IMR-90 (cell line): ENCODE measurements at regions not wholly inside any gene's neighbourhood (a gene's known extent, or its start where the extent isn't known, plus 50 kb on each side); places are given as distances from the start of the nearest gene placed in this dataset.

ENCODE experiments used
- ATAC-seq: fragments of 200-7000 bp; cut with Tn5 transposase; 2 replicates; pipeline ENCODE4 v1.9.1; 2020; ENCODE audit warnings: low read depth, mild to moderate bottlenecking, moderate library complexity
- BruUV-seq: library from RNA; stranded (reverse); fragments of 400-500 nt; replicated peaks from 2 replicates; lab custom pipeline; 2021; lab: Mats Ljungman, UMichigan
- CTCF ChIA-PET: fragments of 300-600 bp; formaldehyde crosslinking; extraction: SDS; loops from one replicate; lab custom pipeline; 2021; ENCODE audit warnings: antibody characterized with exemption; lab: Yijun Ruan, JAX
- POLR2A ChIA-PET: fragments of 300-600 bp; sonication (Branson Sonifier 250); formaldehyde crosslinking; loops from one replicate; lab custom pipeline; 2022; ENCODE audit warnings: antibody characterized with exemption; ENCODE audit not compliant: unreplicated experiment; lab: Charles Lee
- DNase-seq: peaks from one replicate; pipeline ENCODE4 v3.0.0; 2013
- H2AFZ ChIP-seq: replicated peaks from 2 replicates; pipeline ENCODE3; 2013; ENCODE audit warnings: low read length, mild to moderate bottlenecking; ENCODE audit not compliant: poor library complexity
- H2AK5ac ChIP-seq: 2 replicates; pipeline ENCODE4 v1.6.1; 2013; ENCODE audit warnings: low read depth, low read length, inconsistent platforms
- H2AK9ac ChIP-seq: replicated peaks from 2 replicates; pipeline ENCODE3; 2013; ENCODE audit warnings: mild to moderate bottlenecking, low read depth, low read length, moderate library complexity; ENCODE audit not compliant: poor library complexity
- H2BK120ac ChIP-seq: 2 replicates; pipeline ENCODE4 v1.6.1; 2013; ENCODE audit warnings: low read depth, low read length, inconsistent platforms
- H2BK15ac ChIP-seq: 3 replicates; pipeline ENCODE4 v1.6.1; 2013; ENCODE audit warnings: low read depth, low read length, inconsistent platforms
- H2BK20ac ChIP-seq: 2 replicates; pipeline ENCODE4 v1.6.1; 2013; ENCODE audit warnings: low read depth, mild to moderate bottlenecking, inconsistent platforms, low read length, moderate library complexity
- H2BK5ac ChIP-seq: 2 replicates; pipeline ENCODE4 v1.6.1; 2013; ENCODE audit warnings: mild to moderate bottlenecking, low read depth, low read length, inconsistent platforms; ENCODE audit not compliant: poor library complexity, severe bottlenecking
- H3K14ac ChIP-seq: replicated peaks from 2 replicates; pipeline ENCODE4 v1.6.1; 2013; ENCODE audit warnings: low read depth, low read length, inconsistent platforms
- H3K18ac ChIP-seq: 2 replicates; pipeline ENCODE4 v1.6.1; 2013; ENCODE audit warnings: low read depth, low read length, control low read depth
- H3K23ac ChIP-seq: 2 replicates; pipeline ENCODE4 v1.6.1; 2013; ENCODE audit warnings: low read depth, low read length, inconsistent platforms
- H3K27ac ChIP-seq: 2 replicates; pipeline ENCODE4 v1.5.1; 2013; ENCODE audit warnings: mild to moderate bottlenecking, control low read depth, low read length; ENCODE audit not compliant: insufficient read depth
- H3K27me3 ChIP-seq: 2 replicates; pipeline ENCODE4 v1.6.1; 2013; ENCODE audit warnings: low read length; ENCODE audit not compliant: control insufficient read depth, insufficient read depth
- H3K36me3 ChIP-seq: 2 replicates; pipeline ENCODE4 v1.6.1; 2013; ENCODE audit warnings: low read length, mixed read lengths; ENCODE audit not compliant: control insufficient read depth, insufficient read depth
- H3K4ac ChIP-seq: 2 replicates; pipeline ENCODE4 v1.6.1; 2013; ENCODE audit warnings: low read depth, low read length, inconsistent platforms
- H3K4me1 ChIP-seq: 2 replicates; pipeline ENCODE4 v1.6.1; 2013; ENCODE audit warnings: low read length, mixed read lengths; ENCODE audit not compliant: control insufficient read depth, insufficient read depth
- H3K4me2 ChIP-seq: 2 replicates; pipeline ENCODE4 v1.6.1; 2013; ENCODE audit warnings: low read depth, mild to moderate bottlenecking, control low read depth, low read length, moderate library complexity
- H3K4me3 ChIP-seq: 2 replicates; pipeline ENCODE4 v1.5.1; 2013; ENCODE audit warnings: low read depth, mild to moderate bottlenecking, control low read depth, low read length, moderate library complexity; ENCODE audit not compliant: insufficient read depth
- H3K56ac ChIP-seq: 2 replicates; pipeline ENCODE4 v1.6.1; 2013; ENCODE audit warnings: low read length, inconsistent platforms; ENCODE audit not compliant: insufficient read depth; ENCODE audit errors: extremely low read depth
- H3K79me1 ChIP-seq, 2 experiments: 2 replicates each; pipeline ENCODE4 v1.6.1; 2013; ENCODE audit warnings: low read length in 2 of 2, inconsistent platforms in 1 of 2, low read depth in 1 of 2
- H3K9ac ChIP-seq: 2 replicates; pipeline ENCODE4 v1.6.1; 2013; ENCODE audit warnings: low read depth, low read length, control low read depth
- H3K9me1 ChIP-seq: 2 replicates; pipeline ENCODE4 v1.6.1; 2013; ENCODE audit warnings: low read length, inconsistent platforms; ENCODE audit not compliant: insufficient read depth
- H3K9me3 ChIP-seq: 2 replicates; pipeline ENCODE4 v1.6.1; 2013; ENCODE audit warnings: low read length; ENCODE audit not compliant: control insufficient read depth, insufficient read depth
- H4K20me1 ChIP-seq: 2 replicates; pipeline ENCODE4 v1.6.1; 2013; ENCODE audit warnings: low read length, inconsistent platforms; ENCODE audit not compliant: insufficient read depth
- H4K5ac ChIP-seq: 2 replicates; pipeline ENCODE4 v1.6.1; 2013; ENCODE audit warnings: mild to moderate bottlenecking, low read depth, low read length, control low read depth
- H4K8ac ChIP-seq, 2 experiments: 2 replicates each; pipeline ENCODE4 v1.6.1; 2013; ENCODE audit warnings: low read depth in 2 of 2, low read length in 2 of 2, control low read depth in 1 of 2, inconsistent platforms in 1 of 2
- H4K91ac ChIP-seq: 2 replicates; pipeline ENCODE4 v1.6.1; 2013; ENCODE audit warnings: low read depth, low read length, inconsistent platforms; ENCODE audit not compliant: insufficient read depth
- BHLHE40 ChIP-seq: fragments of 150-350 bp; IDR thresholded peaks from 2 replicates; pipeline ENCODE4 v1.6.1; 2016; ENCODE audit warnings: mild to moderate bottlenecking, low read depth, low read length
- CEBPB ChIP-seq: IDR thresholded peaks from 2 replicates; pipeline ENCODE4 v1.6.1; 2012; ENCODE audit warnings: low read depth, low read length, improper control_type of control experiment
- CHD1 ChIP-seq: IDR thresholded peaks from 2 replicates; pipeline ENCODE4 v1.6.1; 2012; ENCODE audit warnings: low read depth, low read length, improper control_type of control experiment
- CTCF ChIP-seq: conservative IDR thresholded peaks from 2 replicates; pipeline ENCODE4 v1.5.1; 2012; ENCODE audit warnings: mild to moderate bottlenecking, low read depth, low read length, improper control_type of control experiment
- FOS ChIP-seq: fragments of 150-350 bp; IDR thresholded peaks from 2 replicates; pipeline ENCODE4 v1.6.1; 2016; ENCODE audit warnings: low read depth, low read length
- MAFK ChIP-seq: IDR thresholded peaks from 2 replicates; pipeline ENCODE4 v1.6.1; 2012; ENCODE audit warnings: low read depth, low read length, improper control_type of control experiment
- MAZ ChIP-seq: IDR thresholded peaks from 2 replicates; pipeline ENCODE4 v1.6.1; 2012; ENCODE audit warnings: low read depth, mild to moderate bottlenecking, low read length, improper control_type of control experiment, moderate library complexity, borderline replicate concordance
- MXI1 ChIP-seq: IDR thresholded peaks from 2 replicates; pipeline ENCODE4 v1.6.1; 2012; ENCODE audit warnings: low read depth, mild to moderate bottlenecking, low read length, moderate library complexity, borderline replicate concordance
- NFE2L2 ChIP-seq: fragments of 150-350 bp; IDR thresholded peaks from 2 replicates; pipeline ENCODE4 v1.6.1; 2016; ENCODE audit warnings: low read depth, mild to moderate bottlenecking, low read length
- POLR2A ChIP-seq: IDR thresholded peaks from 2 replicates; pipeline ENCODE4 v1.6.1; 2012; ENCODE audit warnings: mild to moderate bottlenecking, low read depth, low read length
- RAD21 ChIP-seq: IDR thresholded peaks from 2 replicates; pipeline ENCODE4 v1.6.1; 2012; ENCODE audit warnings: low read length, improper control_type of control experiment
- RCOR1 ChIP-seq: IDR thresholded peaks from 2 replicates; pipeline ENCODE4 v1.6.1; 2012; ENCODE audit warnings: mild to moderate bottlenecking, low read length, improper control_type of control experiment; ENCODE audit not compliant: insufficient replicate concordance
- RFX5 ChIP-seq: IDR thresholded peaks from 2 replicates; pipeline ENCODE4 v1.8.0; 2012; ENCODE audit warnings: low read depth, mild to moderate bottlenecking, low read length, moderate library complexity
- SMC3 ChIP-seq: fragments of 150-350 bp; IDR thresholded peaks from 2 replicates; pipeline ENCODE4 v1.6.1; 2016; ENCODE audit warnings: low read depth, mild to moderate bottlenecking, antibody characterized with exemption, low read length, moderate library complexity
- WGBS, 2 experiments: methylation state at CpG; one replicate each; pipeline versions ENCODE4 v1.1.5 to v1.1.7; 2013; ENCODE audit warnings: missing lambda C conversion rate in 2 of 2; ENCODE audit not compliant: insufficient read length in 1 of 2; ENCODE audit errors: extremely low coverage in 2 of 2; 5-methylcytosine and 5-hydroxymethylcytosine counted together
- dilution Hi-C: fragments of 300-500 bp; cut with HindIII; formaldehyde crosslinking; loops from one replicate; pipeline ENCODE4 v1.14.3; 2018; ENCODE audit warnings: low sequenced_read_pairs; ENCODE audit not compliant: unreplicated experiment
- in situ Hi-C: fragments of 300-500 bp; cut with MboI; formaldehyde crosslinking; loops from 3 replicates; pipeline ENCODE4 v1.14.3; 2019; ENCODE audit warnings: low sequenced_read_pairs, inconsistent platforms, mixed read lengths
- intact Hi-C: fragments of 100-400 bp; cut with micrococcal nuclease; formaldehyde crosslinking; loops from 2 replicates; pipeline ENCODE4 v1.10.0; 2022
- TF ChIP-seq, protein P1 (sequence below): fragments of 150-350 bp; IDR thresholded peaks from 2 replicates; pipeline ENCODE4 v1.6.1; 2016; ENCODE audit warnings: low read depth, mild to moderate bottlenecking, low read length, moderate library complexity, borderline replicate concordance
- TF ChIP-seq, protein P2 (sequence below): fragments of 150-350 bp; IDR thresholded peaks from 2 replicates; pipeline ENCODE4 v1.6.1; 2017; ENCODE audit warnings: mild to moderate bottlenecking, antibody characterized with exemption, low read length, low read depth

- CTCF ChIA-PET, result no interaction called here
- POLR2A ChIA-PET, result no interaction called here
- in situ Hi-C loops (no loop called here), intact Hi-C loops (no loop called here), dilution Hi-C loops (no loop called here)
- Histone ChIP-seq H3K4me3 (no peak overlapping the region), H2AK5ac (no peak overlapping the region), H2AK9ac (no peak overlapping the region), H2BK120ac (no peak overlapping the region), H3K27ac (no peak overlapping the region), H2BK5ac (no peak overlapping the region), H4K5ac (no peak overlapping the region), H3K36me3 (no peaks in the 10 kb centered on the region), H3K27me3 (no peaks in the 10 kb centered on the region; the same call in 1 of the 2 replicates), H4K91ac (no peak overlapping the region), H3K9me3 (no peaks in the 10 kb centered on the region), H4K8ac (no peak overlapping the region), H3K4me1 (no peaks in the 10 kb centered on the region), H2AFZ (no peak overlapping the region), H3K9ac (no peak overlapping the region), H3K23ac (no peak overlapping the region), H3K4ac (no peak overlapping the region), H3K4me2 (no peak overlapping the region), H3K18ac (no peak overlapping the region), H2BK15ac (no peak overlapping the region), H3K14ac (no peak overlapping the region), H4K20me1 (no peaks in the 10 kb centered on the region), H2BK20ac (no peak overlapping the region), H3K79me1 (no peaks in the 10 kb centered on the region), H3K56ac (no peak overlapping the region), H3K9me1 (no peaks in the 10 kb centered on the region)
- no peak for TF ChIP-seq MAZ
- TF ChIP-seq, protein P1, sequence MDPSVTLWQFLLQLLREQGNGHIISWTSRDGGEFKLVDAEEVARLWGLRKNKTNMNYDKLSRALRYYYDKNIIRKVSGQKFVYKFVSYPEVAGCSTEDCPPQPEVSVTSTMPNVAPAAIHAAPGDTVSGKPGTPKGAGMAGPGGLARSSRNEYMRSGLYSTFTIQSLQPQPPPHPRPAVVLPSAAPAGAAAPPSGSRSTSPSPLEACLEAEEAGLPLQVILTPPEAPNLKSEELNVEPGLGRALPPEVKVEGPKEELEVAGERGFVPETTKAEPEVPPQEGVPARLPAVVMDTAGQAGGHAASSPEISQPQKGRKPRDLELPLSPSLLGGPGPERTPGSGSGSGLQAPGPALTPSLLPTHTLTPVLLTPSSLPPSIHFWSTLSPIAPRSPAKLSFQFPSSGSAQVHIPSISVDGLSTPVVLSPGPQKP, result no peak
- TF ChIP-seq CTCF, result no peak
- TF ChIP-seq, protein P2, sequence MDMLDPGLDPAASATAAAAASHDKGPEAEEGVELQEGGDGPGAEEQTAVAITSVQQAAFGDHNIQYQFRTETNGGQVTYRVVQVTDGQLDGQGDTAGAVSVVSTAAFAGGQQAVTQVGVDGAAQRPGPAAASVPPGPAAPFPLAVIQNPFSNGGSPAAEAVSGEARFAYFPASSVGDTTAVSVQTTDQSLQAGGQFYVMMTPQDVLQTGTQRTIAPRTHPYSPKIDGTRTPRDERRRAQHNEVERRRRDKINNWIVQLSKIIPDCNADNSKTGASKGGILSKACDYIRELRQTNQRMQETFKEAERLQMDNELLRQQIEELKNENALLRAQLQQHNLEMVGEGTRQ, result no peak
- TF ChIP-seq RAD21, result no peak
- TF ChIP-seq BHLHE40, result no peak
- TF ChIP-seq RCOR1, result no peak
- no peak for TF ChIP-seq MAFK
- TF ChIP-seq MXI1, result no peak
- no peak for TF ChIP-seq FOS
- no peak for TF ChIP-seq CHD1
- TF ChIP-seq CEBPB, result no peak
- no peak for TF ChIP-seq POLR2A
- no peak for TF ChIP-seq SMC3
- no peak for TF ChIP-seq RFX5
- no peak for TF ChIP-seq NFE2L2
- DNase-seq, result no peak
- 39% methylated on average over 3 of the region's 4 CpGs; no CpG with 5 or more reads in 1 of the 2 experiments for WGBS, 2 experiments
- no TSS peak for BruUV-seq
- ATAC-seq, result no peak
Observed at GRCh38 chr13:39855236-39855635, 199.8 kb downstream of the COG6 start.
